T-cell (primary cell): ENCODE measurements at regions not wholly inside any gene's neighbourhood (a gene's known extent, or its start where the extent isn't known, plus 50 kb on each side); places are given as distances from the start of the nearest gene placed in this dataset.

ENCODE experiments used
- ATAC-seq, 4 experiments: fragments of 200-7000 bp in 3 of 4; fragments of 150-1000 bp in 1 of 4; cut with Tn5 transposase; replicated peaks in 1 of 4; 1 replicate in 3 of 4; 2 replicates in 1 of 4; pipeline ENCODE4 v1.10.0; 2021; ENCODE audit warnings: moderate library complexity in 3 of 4, mild to moderate bottlenecking in 2 of 4, moderate number of reproducible peaks in 1 of 4
- CTCF ChIA-PET, 2 donors: fragments of 300-600 bp; sonication (Branson Sonifier 250); formaldehyde crosslinking; loops; one replicate each; lab custom pipeline; 2022; ENCODE audit warnings: antibody characterized with exemption in 2 of 2; lab: Charles Lee
- POLR2A ChIA-PET, 2 donors: fragments of 300-600 bp; sonication (Branson Sonifier 250); formaldehyde crosslinking; loops; one replicate each; lab custom pipeline; 2022; ENCODE audit warnings: antibody characterized with exemption in 2 of 2; lab: Charles Lee
- DNase-seq, 35 experiments: peaks; one replicate each; pipeline versions ENCODE4 v3.0.0 to v3.0.0-alpha.2; 2013 to 2023
- H3K27ac ChIP-seq: one replicate; pipeline ENCODE4 v1.5.1; 2013; ENCODE audit warnings: low read length
- H3K27me3 ChIP-seq, 2 experiments: replicated peaks in 1 of 2; 1 replicate in 1 of 2; 2 replicates in 1 of 2; pipeline versions ENCODE4 v1.6.1 to v1.7.0; 2013; ENCODE audit warnings: low read length in 1 of 2, mixed read lengths in 1 of 2; ENCODE audit not compliant: control insufficient read depth in 2 of 2, insufficient read depth in 2 of 2; ENCODE audit errors: extremely low read depth in 1 of 2
- H3K36me3 ChIP-seq, 2 donors: 1 replicate in 1 of 2; 2 replicates in 1 of 2; pipeline versions ENCODE4 v1.6.1 to v1.7.0; 2013; ENCODE audit warnings: low read length in 1 of 2; ENCODE audit not compliant: control insufficient read depth in 2 of 2, insufficient read depth in 1 of 2; ENCODE audit errors: extremely low read depth in 1 of 2
- H3K4me1 ChIP-seq, 2 experiments: 1 replicate in 1 of 2; 2 replicates in 1 of 2; pipeline versions ENCODE4 v1.6.1 to v1.7.0; 2013; ENCODE audit warnings: low read length in 2 of 2, mixed read lengths in 1 of 2; ENCODE audit not compliant: insufficient read depth in 2 of 2, control insufficient read depth in 1 of 2; ENCODE audit errors: extremely low read depth in 1 of 2
- H3K4me3 ChIP-seq, 2 donors: 1 replicate in 1 of 2; 2 replicates in 1 of 2; pipeline versions ENCODE4 v1.5.1 to v1.7.0; 2013; ENCODE audit warnings: mild to moderate bottlenecking in 2 of 2, low read length in 1 of 2, moderate library complexity in 1 of 2; ENCODE audit not compliant: control insufficient read depth in 1 of 2; ENCODE audit errors: extremely low read depth in 1 of 2
- H3K9me3 ChIP-seq: 2 replicates; pipeline ENCODE4 v1.7.0; 2013
- H3K27ac Mint-ChIP-seq, 2 donors: one replicate each; pipeline ENCODE4 v1.8.0; 2020 to 2021; ENCODE audit warnings: mild to moderate bottlenecking in 2 of 2, mixed read lengths in 2 of 2
- H3K27me3 Mint-ChIP-seq, 2 donors: one replicate each; pipeline ENCODE4 v1.8.0; 2021 to 2022; ENCODE audit warnings: mixed read lengths in 2 of 2
- H3K36me3 Mint-ChIP-seq: one replicate; pipeline ENCODE4 v1.8.0; 2021; ENCODE audit warnings: mixed read lengths
- H3K4me1 Mint-ChIP-seq, 3 donors: one replicate each; pipeline ENCODE4 v1.8.0; 2020 to 2022; ENCODE audit warnings: mixed read lengths in 3 of 3, mild to moderate bottlenecking in 1 of 3
- H3K4me3 Mint-ChIP-seq, 3 donors: one replicate each; pipeline ENCODE4 v1.8.0; 2020 to 2022; ENCODE audit warnings: mild to moderate bottlenecking in 3 of 3, mixed read lengths in 3 of 3, moderate library complexity in 3 of 3
- H3K9me3 Mint-ChIP-seq, 3 donors: one replicate each; pipeline ENCODE4 v1.8.0; 2020 to 2022; ENCODE audit warnings: mixed read lengths in 3 of 3
- WGBS: methylation state at CpG from one replicate; pipeline ENCODE4 v1.1.5; 2013; ENCODE audit warnings: missing lambda C conversion rate; ENCODE audit not compliant: insufficient coverage; 5-methylcytosine and 5-hydroxymethylcytosine counted together

GRCh38 chr2:8533923-8534322, 147.9 kb upstream of the ID2 start:
- H3K27me3 Mint-ChIP-seq, result no peaks in the 10 kb centered on the region
- POLR2A ChIA-PET, result no interaction called here

GRCh38 chr2:8534386-8534728, 147.5 kb upstream of the ID2 start:
- H3K4me3 Mint-ChIP-seq, result no peak overlapping the region
- H3K27ac Mint-ChIP-seq, result no peak overlapping the region
- ATAC-seq (no peak), DNase-seq (no peak)
- H3K27me3 Mint-ChIP-seq, result no peaks in the 10 kb centered on the region
- CTCF ChIA-PET, result no interaction called here
- POLR2A ChIA-PET, result no interaction called here
- peaks cover 3% of the 10 kb centered on the region for H3K36me3 Mint-ChIP-seq
- WGBS, result 85% methylated on average over 12 of the region's 12 CpGs
- Histone ChIP-seq H3K27me3 (no peaks in the 10 kb centered on the region), H3K27ac (no peak overlapping the region), H3K9me3 (no peaks in the 10 kb centered on the region), H3K4me1 (peaks cover 0 to 22% of the 10 kb centered on the region in 2 experiments), H3K36me3 (no peaks in the 10 kb centered on the region), H3K4me3 (no peak overlapping the region)
- peaks cover 0 to 15% (median 15%) of the 10 kb centered on the region in 3 donors for H3K9me3 Mint-ChIP-seq
- peaks cover 9 to 20% (median 12%) of the 10 kb centered on the region in 3 donors for H3K4me1 Mint-ChIP-seq

More at GRCh38 chr2:8533923-8534322, 147.9 kb upstream of the ID2 start:
- DNase-seq, result no peak
- H3K4me3 ChIP-seq, result no peak overlapping the region
- peaks cover 6 to 18% (median 12%) of the 10 kb centered on the region in 3 donors for H3K4me1 Mint-ChIP-seq
- peaks cover 0 to 18% of the 10 kb centered on the region in 2 experiments for H3K4me1 ChIP-seq
- no peaks in the 10 kb centered on the region for H3K9me3 ChIP-seq
- H3K27ac Mint-ChIP-seq, result no peak overlapping the region
- H3K36me3 ChIP-seq, result no peaks in the 10 kb centered on the region
- CTCF ChIA-PET, result no interaction called here
- no peak overlapping the region for H3K27ac ChIP-seq
- H3K27me3 ChIP-seq, result no peaks in the 10 kb centered on the region
- 100% methylated on average over 3 of the region's 8 CpGs for WGBS
- H3K36me3 Mint-ChIP-seq, result peaks cover 3% of the 10 kb centered on the region
- peaks cover 0 to 15% (median 15%) of the 10 kb centered on the region in 3 donors for H3K9me3 Mint-ChIP-seq
- H3K4me3 Mint-ChIP-seq, result no peak overlapping the region
- ATAC-seq, result no peak

- no peak overlapping the region for H3K4me3 ChIP-seq
- peaks cover 14 to 23% (median 14%) of the 10 kb centered on the region in 3 donors for H3K4me1 Mint-ChIP-seq
- ChIA-PET POLR2A (interaction anchor here in 1 of 2 donors (0.6 kb wide), 1 partner anchor 832 kb away, joined by 3 read pairs; no protein-coding TSS in a partner anchor), CTCF (no interaction called here)
- DNase-seq, result peak in 1 of 35 experiments; percentile 50
- no peaks in the 10 kb centered on the region for H3K27me3 ChIP-seq
- no peaks in the 10 kb centered on the region for H3K27me3 Mint-ChIP-seq
- peaks cover 0 to 27% of the 10 kb centered on the region in 2 experiments for H3K4me1 ChIP-seq
- no peak overlapping the region for H3K27ac ChIP-seq
- H3K36me3 Mint-ChIP-seq, result peaks cover 3% of the 10 kb centered on the region
- 94% methylated on average over 6 of the region's 15 CpGs for WGBS
- no peaks in the 10 kb centered on the region for H3K9me3 ChIP-seq
- no peaks in the 10 kb centered on the region for H3K36me3 ChIP-seq
- H3K4me3 Mint-ChIP-seq, result no peak overlapping the region
- peaks cover 0 to 15% (median 15%) of the 10 kb centered on the region in 3 donors for H3K9me3 Mint-ChIP-seq
- no peak overlapping the region for H3K27ac Mint-ChIP-seq
- ATAC-seq, result no peak
Observed at GRCh38 chr2:8534729-8535468, 147.0 kb upstream of the ID2 start.

- ChIA-PET CTCF (no interaction called here), POLR2A (no interaction called here)
- DNase-seq (no peak), ATAC-seq (no peak)
- WGBS, result 88% methylated on average over 7 of the region's 9 CpGs
- H3K4me3 Mint-ChIP-seq, result no peak overlapping the region
- no peaks in the 10 kb centered on the region for H3K9me3 ChIP-seq
- no peak overlapping the region for H3K27ac Mint-ChIP-seq
- no peak overlapping the region for H3K27ac ChIP-seq
- peaks cover 0 to 32% of the 10 kb centered on the region in 2 experiments for H3K4me1 ChIP-seq
- H3K27me3 Mint-ChIP-seq, result no peaks in the 10 kb centered on the region
- peaks cover 19 to 28% (median 19%) of the 10 kb centered on the region in 3 donors for H3K4me1 Mint-ChIP-seq
- H3K9me3 Mint-ChIP-seq, result peaks cover 0 to 15% (median 15%) of the 10 kb centered on the region in 3 donors
- no peaks in the 10 kb centered on the region for H3K27me3 ChIP-seq
- H3K4me3 ChIP-seq, result no peak overlapping the region
- peaks cover 3% of the 10 kb centered on the region for H3K36me3 Mint-ChIP-seq
- H3K36me3 ChIP-seq, result no peaks in the 10 kb centered on the region
Observed at GRCh38 chr2:8535469-8535795, 146.4 kb upstream of the ID2 start.

GRCh38 chr2:8535821-8536685, 145.8 kb upstream of the ID2 start:
- POLR2A ChIA-PET, result no interaction called here
- Histone ChIP-seq H3K4me1 (peaks cover 2 to 39% of the 10 kb centered on the region in 2 experiments), H3K27ac (no peak overlapping the region), H3K9me3 (no peaks in the 10 kb centered on the region), H3K27me3 (no peaks in the 10 kb centered on the region), H3K36me3 (no peaks in the 10 kb centered on the region), H3K4me3 (no peak overlapping the region)
- no peak overlapping the region for H3K27ac Mint-ChIP-seq
- H3K4me1 Mint-ChIP-seq, result peaks cover 22 to 35% (median 25%) of the 10 kb centered on the region in 3 donors
- 46% methylated on average over 11 of the region's 19 CpGs for whole genome bisulfite sequencing
- no peak overlapping the region for H3K4me3 Mint-ChIP-seq
- DNase-seq, result no peak
- peaks cover 0 to 13% (median 13%) of the 10 kb centered on the region in 3 donors for H3K9me3 Mint-ChIP-seq
- no peak for ATAC-seq
- CTCF ChIA-PET, result interaction anchor here in 1 of 2 donors (0.7 kb wide), 1 partner anchor 98 kb away, joined by 3 read pairs; no protein-coding TSS in a partner anchor
- peaks cover 3% of the 10 kb centered on the region for H3K36me3 Mint-ChIP-seq
- H3K27me3 Mint-ChIP-seq, result no peaks in the 10 kb centered on the region

- H3K36me3 ChIP-seq, result no peaks in the 10 kb centered on the region
- WGBS, result 88% methylated on average over 8 of the region's 16 CpGs
- H3K4me3 ChIP-seq, result no peak overlapping the region
- no peak overlapping the region for H3K27ac ChIP-seq
- Mint-ChIP-seq H3K36me3 (peaks cover 3% of the 10 kb centered on the region), H3K27me3 (no peaks in the 10 kb centered on the region), H3K9me3 (peaks cover 0 to 4% (median 4%) of the 10 kb centered on the region in 3 donors), H3K27ac (no peak overlapping the region), H3K4me3 (no peak overlapping the region), H3K4me1 (peaks cover 28 to 43% (median 34%) of the 10 kb centered on the region in 3 donors)
- no peaks in the 10 kb centered on the region for H3K9me3 ChIP-seq
- CTCF ChIA-PET, result interaction anchor here in 1 of 2 donors (0.7 kb wide), 1 partner anchor 98 kb away, joined by 3 read pairs; no protein-coding TSS in a partner anchor
- no peak for ATAC-seq
- H3K27me3 ChIP-seq, result no peaks in the 10 kb centered on the region
- peaks cover 3 to 47% of the 10 kb centered on the region in 2 experiments for H3K4me1 ChIP-seq
- DNase-seq, result no peak
- POLR2A ChIA-PET, result no interaction called here
Observed at GRCh38 chr2:8536686-8537561, 144.9 kb upstream of the ID2 start.
